NCI-H146 (cell line): ENCODE measurements at regions not wholly inside any gene's neighbourhood (a gene's known extent, or its start where the extent isn't known, plus 50 kb on each side); places are given as distances from the start of the nearest gene placed in this dataset.

Experiments used
- DNase-seq: peaks from one replicate; lab custom pipeline; 2025; lab: John Stamatoyannopoulos, UW

GRCh38 chr2:64338910-64339500, 115.0 kb upstream of the LGALSL start:
- DNase-seq = peak; percentile 29

- DNase-seq = no peak
Observed at GRCh38 chr2:64341461-64341860, 112.5 kb upstream of the LGALSL start.

- no peak for DNase-seq
Observed at GRCh38 chr2:64342195-64343099, 111.5 kb upstream of the LGALSL start.

GRCh38 chr2:64344999-64345576, 108.9 kb upstream of the LGALSL start:
- no peak for DNase-seq

GRCh38 chr2:64345998-64346397, 108.0 kb upstream of the LGALSL start:
- no peak for DNase-seq

- DNase-seq = no peak
Observed at GRCh38 chr2:64348386-64349130, 105.4 kb upstream of the LGALSL start.

GRCh38 chr2:64349131-64349530, 104.8 kb upstream of the LGALSL start:
- no peak for DNase-seq

- no peak for DNase-seq
Observed at GRCh38 chr2:64350996-64351395, 103.0 kb upstream of the LGALSL start.

- no peak for DNase-seq
Observed at GRCh38 chr2:64352292-64352691, 101.7 kb upstream of the LGALSL start.

- no peak for DNase-seq
Observed at GRCh38 chr2:64354857-64355680, 98.9 kb upstream of the LGALSL start.

GRCh38 chr2:64356906-64357305, 97.1 kb upstream of the LGALSL start:
- no peak for DNase-seq

GRCh38 chr2:64359171-64359891, 94.6 kb upstream of the LGALSL start:
- DNase-seq = no peak

GRCh38 chr2:64359892-64360657, 93.9 kb upstream of the LGALSL start:
- no peak for DNase-seq

- DNase-seq = no peak
Observed at GRCh38 chr2:64361151-64361938, 92.6 kb upstream of the LGALSL start.

GRCh38 chr2:64362562-64363026, 91.4 kb upstream of the LGALSL start:
- no peak for DNase-seq

- no peak for DNase-seq
Observed at GRCh38 chr2:64363140-64363539, 90.8 kb upstream of the LGALSL start.

GRCh38 chr2:64363848-64364247, 90.1 kb upstream of the LGALSL start:
- DNase-seq = no peak

- no peak for DNase-seq
Observed at GRCh38 chr2:64367444-64368232, 86.3 kb upstream of the LGALSL start.
